Gastroesophageal sphincter (tissue), 3 donors: ENCODE measurements at regions not wholly inside any gene's neighbourhood (a gene's known extent, or its start where the extent isn't known, plus 50 kb on each side); places are given as distances from the start of the nearest gene placed in this dataset.

ENCODE experiments used
- CTCF ChIP-seq, 4 experiments: fragments of 200-600 bp in 2 of 4; fragments of 450-650 bp in 2 of 4; sonication (generic) in 1 of 4; IDR thresholded peaks; one replicate each; pipeline ENCODE4 v1.5.1; 2017 to 2019; ENCODE audit warnings: antibody characterized with exemption in 4 of 4, mild to moderate bottlenecking in 2 of 4, moderate library complexity in 2 of 4
- EP300 ChIP-seq: sonication (generic); formaldehyde crosslinking; IDR thresholded peaks from one replicate; pipeline ENCODE4 v1.6.1; 2017; ENCODE audit warnings: antibody characterized with exemption, mild to moderate bottlenecking
- POLR2AphosphoS5 ChIP-seq: sonication (generic); formaldehyde crosslinking; IDR thresholded peaks from one replicate; pipeline ENCODE4 v1.6.1; 2017; ENCODE audit warnings: antibody characterized with exemption

DNA sequence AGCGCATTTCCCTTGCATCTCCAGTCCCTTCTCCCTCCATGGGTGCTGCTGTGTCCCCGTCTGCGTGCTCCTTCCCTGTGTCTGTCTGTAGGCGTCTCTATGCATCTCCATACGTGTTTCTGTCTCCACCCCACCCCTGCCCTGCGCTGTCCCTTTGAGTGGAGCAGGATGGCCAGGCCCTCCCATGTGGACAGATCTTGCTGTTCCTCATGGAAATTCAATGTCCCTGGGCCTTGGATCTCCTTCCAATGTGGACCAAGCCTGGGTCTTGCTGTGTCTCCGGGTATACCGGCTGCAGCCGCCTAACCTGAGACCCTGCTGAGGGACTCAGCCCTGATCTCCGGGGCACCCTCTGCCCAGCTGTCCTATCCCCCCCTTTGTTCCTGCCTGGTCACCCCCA, 172.7 kb downstream of the BMP7 start:
- no peak for TF ChIP-seq CTCF (IDR thresholded peaks at IDR 0.05)
- TF ChIP-seq POLR2AphosphoS5: no peak
- no peak for TF ChIP-seq EP300
